ENCODE measurements at regions not wholly inside any gene's neighbourhood (a gene's known extent, or its start where the extent isn't known, plus 50 kb on each side); places are given as distances from the start of the nearest gene placed in this dataset.
"Not testable (repeated sequence)": the region's sequence is repeated elsewhere in the genome, so short reads cannot be mapped to it uniquely, and the experiment has no call there.

- TF ChIP-seq ZNF274 (IDR thresholded peaks at IDR 0.05; ENCODE audit: low read depth, low read length); SUZ12 (IDR thresholded peaks at IDR 0.05; ENCODE audit: extremely low read depth, insufficient read depth, insufficient read length): not testable (repeated sequence)
These were observed 3072.2 kb downstream of the RPIA start for GRCh38 chr2:91763710-91764109.
